Activated naive CD4-positive, alpha-beta T cell treated with anti-CD3 and anti-CD28 coated beads, Interleukin-2, amount 50 U/mL, for 24 hours (primary cell): ENCODE measurements at regions not wholly inside any gene's neighbourhood (a gene's known extent, or its start where the extent isn't known, plus 50 kb on each side); places are given as distances from the start of the nearest gene placed in this dataset.

ENCODE experiments used
- H3K27ac Mint-ChIP-seq: one replicate; pipeline ENCODE4 v1.8.0; 2021; ENCODE audit warnings: mild to moderate bottlenecking, mixed read lengths
- H3K27me3 Mint-ChIP-seq: one replicate; pipeline ENCODE4 v1.8.0; 2021; ENCODE audit warnings: mixed read lengths
- H3K36me3 Mint-ChIP-seq: one replicate; pipeline ENCODE4 v1.8.0; 2021; ENCODE audit warnings: mixed read lengths
- H3K4me1 Mint-ChIP-seq: one replicate; pipeline ENCODE4 v1.8.0; 2021; ENCODE audit warnings: mixed read lengths
- H3K4me3 Mint-ChIP-seq: one replicate; pipeline ENCODE4 v1.8.0; 2021; ENCODE audit warnings: mild to moderate bottlenecking, mixed read lengths
- H3K9me3 Mint-ChIP-seq: one replicate; pipeline ENCODE4 v1.8.0; 2021; ENCODE audit warnings: mixed read lengths

DNA sequence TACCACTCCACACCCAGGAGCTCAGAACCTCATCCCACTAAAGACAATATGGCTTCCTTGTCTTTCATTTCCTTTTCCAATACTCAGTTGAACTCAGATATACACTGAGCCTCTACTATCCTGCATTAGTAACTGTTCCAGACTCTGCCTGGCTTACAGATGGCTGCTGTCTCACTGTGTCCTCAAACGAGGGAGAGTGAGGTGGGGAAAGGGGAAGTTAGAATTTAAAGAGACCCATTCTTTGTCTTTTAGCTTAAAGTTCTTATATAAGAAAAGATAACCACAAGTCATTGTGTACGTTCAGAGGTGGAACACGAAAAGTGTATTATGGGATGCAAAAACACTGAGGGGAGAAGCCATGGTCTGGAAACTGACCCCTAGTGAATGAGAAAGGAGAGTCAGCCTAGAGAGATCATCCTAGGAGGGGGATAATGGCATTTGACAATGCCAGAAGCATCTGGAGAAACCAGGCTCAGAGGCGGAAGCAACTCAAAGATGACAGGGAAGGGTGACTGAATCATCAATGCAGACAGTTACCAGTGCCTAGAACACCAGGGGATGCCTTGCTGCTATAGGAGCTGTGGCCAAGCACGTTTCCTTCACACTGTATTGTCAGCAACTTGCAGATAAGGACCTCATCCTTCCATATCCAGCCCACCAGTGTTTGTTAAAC lies 170.7 kb downstream of the CYRIA start:
- H3K27me3 Mint-ChIP-seq = peaks cover 4% of the 10 kb centered on the region
- no peak overlapping the region for H3K4me3 Mint-ChIP-seq
- no peaks in the 10 kb centered on the region for H3K36me3 Mint-ChIP-seq
- H3K27ac Mint-ChIP-seq = no peak overlapping the region
- no peaks in the 10 kb centered on the region for H3K4me1 Mint-ChIP-seq
- H3K9me3 Mint-ChIP-seq = no peaks in the 10 kb centered on the region

DNA sequence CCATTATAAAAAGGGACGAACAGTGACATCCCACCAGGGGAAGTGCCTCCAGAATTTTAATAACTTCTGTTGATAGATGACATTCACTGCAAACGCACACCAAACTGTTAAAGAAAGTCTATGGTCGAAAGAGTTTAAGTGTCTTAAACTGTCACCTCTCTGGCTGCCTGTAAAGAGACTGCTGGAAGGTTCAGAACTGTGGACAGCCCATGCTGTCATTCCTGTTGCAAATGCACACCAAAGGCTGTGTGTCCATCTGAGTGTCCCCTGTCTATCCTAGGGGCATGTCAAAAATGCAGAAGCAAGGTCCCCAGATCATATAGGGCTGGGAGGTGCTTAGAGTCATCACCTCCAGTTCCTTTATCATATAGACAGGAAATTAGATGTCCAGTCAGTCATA lies 171.8 kb downstream of the CYRIA start:
- Mint-ChIP-seq H3K27ac (no peak overlapping the region), H3K36me3 (no peaks in the 10 kb centered on the region), H3K9me3 (no peaks in the 10 kb centered on the region), H3K4me3 (no peak overlapping the region), H3K27me3 (peaks cover 4% of the 10 kb centered on the region), H3K4me1 (no peaks in the 10 kb centered on the region)

DNA sequence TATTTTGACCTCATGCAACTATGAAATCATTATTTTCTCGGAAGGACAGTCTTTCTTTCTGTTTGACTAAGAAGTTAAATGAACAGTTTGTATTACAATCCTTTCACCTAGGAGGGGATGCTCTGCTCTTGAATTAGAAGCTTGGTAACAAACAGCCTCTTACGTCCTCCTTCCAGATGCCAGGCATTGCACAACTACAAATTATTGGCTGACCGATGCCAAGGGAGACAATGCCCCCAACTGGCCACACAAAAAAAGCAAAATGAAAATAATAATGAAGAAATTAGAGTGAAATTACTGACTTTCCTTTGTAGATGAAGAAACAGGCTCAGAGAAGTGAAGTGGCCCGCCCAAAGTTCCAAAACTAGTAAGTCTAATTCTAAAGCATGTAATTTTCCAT lies 177.9 kb downstream of the CYRIA start:
- Mint-ChIP-seq H3K36me3 (no peaks in the 10 kb centered on the region), H3K9me3 (no peaks in the 10 kb centered on the region), H3K4me3 (no peak overlapping the region), H3K27me3 (peaks cover 3% of the 10 kb centered on the region), H3K4me1 (no peaks in the 10 kb centered on the region), H3K27ac (no peak overlapping the region)

DNA sequence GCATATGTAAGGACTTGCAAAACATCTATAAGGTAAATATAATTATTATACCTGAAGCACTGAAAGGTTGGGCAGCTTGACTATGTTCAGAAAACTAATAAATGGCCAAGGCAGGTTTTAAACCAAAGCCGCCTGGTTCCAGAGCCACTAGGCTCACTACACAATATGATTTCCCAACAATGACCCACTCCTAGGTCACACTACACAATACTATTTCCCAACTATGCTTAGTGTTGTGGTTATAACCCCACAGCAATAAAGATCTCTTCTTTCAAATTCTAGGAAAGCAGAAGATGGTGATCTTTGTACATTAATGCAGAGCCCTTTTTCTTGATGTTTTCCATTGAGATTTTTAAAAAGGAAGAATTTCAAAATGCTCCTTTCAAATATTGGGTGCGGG lies 180.4 kb downstream of the CYRIA start:
- Mint-ChIP-seq H3K9me3 (no peaks in the 10 kb centered on the region), H3K27me3 (peaks cover 5% of the 10 kb centered on the region)

DNA sequence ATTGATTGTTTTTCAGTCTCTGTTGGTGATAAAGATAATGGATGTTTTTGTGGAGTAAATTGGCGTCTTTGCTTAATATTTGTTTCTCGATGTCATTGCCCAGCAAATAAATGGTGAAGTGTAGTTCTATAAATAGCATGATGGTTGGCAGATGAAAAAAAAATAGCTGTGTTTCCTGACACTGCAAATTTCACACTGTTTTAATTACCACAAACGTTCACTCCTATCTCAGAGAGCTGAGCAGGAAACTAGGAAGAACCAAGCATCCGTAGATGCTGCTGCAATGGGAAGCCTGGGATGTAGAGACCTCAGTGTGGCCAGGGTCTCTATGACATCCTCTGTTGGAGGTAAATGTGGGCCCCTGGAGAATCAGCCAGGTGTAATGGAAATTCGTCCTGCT lies 183.2 kb downstream of the CYRIA start:
- Mint-ChIP-seq H3K4me1 (no peaks in the 10 kb centered on the region), H3K27ac (no peak overlapping the region), H3K4me3 (no peak overlapping the region), H3K36me3 (no peaks in the 10 kb centered on the region), H3K27me3 (peaks cover 5% of the 10 kb centered on the region), H3K9me3 (no peaks in the 10 kb centered on the region)

More for the DNA sequence above, 180.4 kb downstream of the CYRIA start:
- Mint-ChIP-seq H3K36me3 (no peaks in the 10 kb centered on the region), H3K27ac (no peak overlapping the region), H3K4me3 (no peak overlapping the region), H3K4me1 (no peaks in the 10 kb centered on the region)

DNA sequence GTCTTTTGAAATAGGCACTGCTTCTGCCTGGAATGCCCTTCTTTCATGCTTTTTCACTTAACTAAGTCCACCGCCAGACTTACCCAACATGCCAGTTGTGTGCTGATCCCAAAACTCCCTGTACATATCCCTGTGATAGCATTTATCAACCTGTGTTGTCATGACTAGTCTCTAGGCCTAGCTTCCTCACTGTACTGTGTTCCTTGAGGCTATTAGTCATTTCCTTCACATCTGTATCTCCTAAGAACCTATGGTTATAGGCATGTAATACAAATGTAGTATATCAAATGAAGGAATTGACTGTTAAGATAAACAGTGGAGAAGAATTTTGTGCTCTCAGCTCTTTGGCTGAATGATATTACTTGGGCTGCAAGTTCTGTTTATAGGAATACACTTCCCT lies 184.3 kb downstream of the CYRIA start:
- Mint-ChIP-seq H3K4me1 (no peaks in the 10 kb centered on the region), H3K4me3 (no peak overlapping the region), H3K36me3 (no peaks in the 10 kb centered on the region), H3K27me3 (peaks cover 5% of the 10 kb centered on the region), H3K9me3 (no peaks in the 10 kb centered on the region), H3K27ac (no peak overlapping the region)

DNA sequence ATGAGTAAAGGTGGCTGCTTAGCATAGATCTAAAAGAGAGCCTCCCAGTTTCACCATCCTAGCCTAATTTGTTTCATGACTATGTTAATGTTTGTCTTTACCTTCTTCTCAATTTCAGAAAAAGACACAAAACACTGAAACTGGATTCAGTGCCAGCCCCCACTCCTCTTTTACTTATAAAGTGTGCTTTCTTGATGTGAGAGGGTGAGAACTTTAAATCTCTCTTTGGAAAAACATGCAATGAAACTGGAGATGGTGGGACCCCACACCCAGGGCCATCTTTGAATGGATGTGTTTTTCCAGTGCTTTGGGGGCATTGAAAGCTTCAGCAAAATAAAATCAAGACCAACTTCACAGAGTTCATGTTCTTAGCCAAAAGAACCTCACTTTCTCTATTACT lies 185.9 kb downstream of the CYRIA start:
- H3K4me3 Mint-ChIP-seq = no peak overlapping the region
- no peaks in the 10 kb centered on the region for H3K36me3 Mint-ChIP-seq
- H3K4me1 Mint-ChIP-seq = no peaks in the 10 kb centered on the region
- no peak overlapping the region for H3K27ac Mint-ChIP-seq
- no peaks in the 10 kb centered on the region for H3K9me3 Mint-ChIP-seq
- H3K27me3 Mint-ChIP-seq = peaks cover 5% of the 10 kb centered on the region

DNA sequence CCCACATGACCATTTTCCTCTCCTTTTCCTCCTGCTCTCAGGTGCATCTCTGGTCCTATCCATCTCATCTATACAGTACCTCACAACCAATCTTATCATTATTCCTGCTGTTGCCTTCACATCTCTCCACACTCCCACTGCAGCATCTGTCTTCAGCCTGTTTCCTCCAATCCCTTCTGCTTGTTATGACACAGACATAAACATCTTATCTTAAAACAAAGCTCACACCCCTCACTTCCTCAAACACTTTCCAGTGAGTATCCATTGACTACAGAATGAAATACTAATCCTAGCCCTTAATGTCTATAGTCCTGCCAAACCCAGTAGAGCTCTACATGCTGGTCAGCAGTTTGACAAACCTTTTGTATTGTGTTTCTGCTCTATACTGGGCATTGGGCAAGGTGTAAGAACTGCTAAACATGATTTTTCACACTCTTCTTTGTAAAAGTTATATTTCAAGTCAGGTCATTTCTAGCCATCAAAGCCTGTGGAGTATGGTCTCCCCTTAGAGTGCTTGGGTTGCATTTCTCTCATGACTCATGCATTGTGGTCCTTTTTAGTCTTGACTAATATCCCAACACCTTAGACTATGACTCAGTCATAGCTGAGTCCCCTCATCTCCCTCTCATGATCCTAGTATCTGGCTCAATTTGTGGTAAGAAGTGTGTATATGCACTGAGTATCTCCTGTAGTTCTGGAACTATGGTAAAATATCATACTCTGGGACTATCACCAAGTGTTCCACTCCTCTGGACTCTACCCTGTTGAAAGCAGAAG lies 187.0 kb downstream of the CYRIA start:
- Mint-ChIP-seq H3K27me3 (peaks cover 3% of the 10 kb centered on the region), H3K4me1 (no peaks in the 10 kb centered on the region), H3K9me3 (no peaks in the 10 kb centered on the region), H3K27ac (no peak overlapping the region), H3K4me3 (no peak overlapping the region), H3K36me3 (no peaks in the 10 kb centered on the region)

DNA sequence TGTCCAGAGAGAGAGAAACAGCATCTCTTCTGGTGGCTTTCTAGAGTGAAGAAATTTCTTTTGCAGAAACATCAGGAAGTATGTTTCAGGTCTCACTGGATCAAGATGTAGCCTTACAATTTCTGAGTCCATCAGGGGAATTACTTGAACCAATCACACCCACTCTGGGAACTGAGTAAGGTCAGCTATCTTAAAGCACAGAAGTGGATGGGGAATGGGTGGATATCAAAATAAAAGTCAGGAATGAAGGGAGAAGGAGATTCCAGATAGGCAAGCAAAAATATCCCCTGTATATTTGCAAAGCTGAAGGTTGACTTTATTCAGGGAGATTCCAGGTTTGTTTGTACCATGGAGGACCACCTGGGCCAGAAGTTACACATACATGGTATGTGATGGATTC lies 188.0 kb downstream of the CYRIA start:
- no peak overlapping the region for H3K27ac Mint-ChIP-seq
- no peak overlapping the region for H3K4me3 Mint-ChIP-seq
- no peaks in the 10 kb centered on the region for H3K4me1 Mint-ChIP-seq
- H3K27me3 Mint-ChIP-seq = peaks cover 3% of the 10 kb centered on the region
- H3K36me3 Mint-ChIP-seq = no peaks in the 10 kb centered on the region
- H3K9me3 Mint-ChIP-seq = no peaks in the 10 kb centered on the region

DNA sequence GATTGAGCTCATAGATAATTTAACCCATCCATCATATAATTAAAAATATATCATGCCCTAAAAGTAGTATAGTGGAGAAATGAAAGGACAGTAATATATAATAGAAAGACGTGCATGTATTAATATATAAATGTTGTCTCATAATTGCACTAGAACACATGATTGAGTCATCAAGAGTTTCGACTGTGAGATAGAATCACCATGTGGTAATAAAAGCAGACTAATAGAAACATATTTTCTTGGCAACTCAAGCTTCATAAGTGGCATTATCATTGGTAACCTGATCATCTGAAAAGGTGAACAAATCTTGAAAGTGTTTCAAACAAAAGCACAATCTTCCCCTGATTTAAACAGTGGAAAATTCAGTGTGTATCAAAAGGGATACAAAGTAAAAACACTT lies 188.8 kb downstream of the CYRIA start:
- Mint-ChIP-seq H3K36me3 (no peaks in the 10 kb centered on the region), H3K4me3 (no peak overlapping the region), H3K27me3 (peaks cover 3% of the 10 kb centered on the region), H3K4me1 (no peaks in the 10 kb centered on the region), H3K9me3 (no peaks in the 10 kb centered on the region), H3K27ac (no peak overlapping the region)

DNA sequence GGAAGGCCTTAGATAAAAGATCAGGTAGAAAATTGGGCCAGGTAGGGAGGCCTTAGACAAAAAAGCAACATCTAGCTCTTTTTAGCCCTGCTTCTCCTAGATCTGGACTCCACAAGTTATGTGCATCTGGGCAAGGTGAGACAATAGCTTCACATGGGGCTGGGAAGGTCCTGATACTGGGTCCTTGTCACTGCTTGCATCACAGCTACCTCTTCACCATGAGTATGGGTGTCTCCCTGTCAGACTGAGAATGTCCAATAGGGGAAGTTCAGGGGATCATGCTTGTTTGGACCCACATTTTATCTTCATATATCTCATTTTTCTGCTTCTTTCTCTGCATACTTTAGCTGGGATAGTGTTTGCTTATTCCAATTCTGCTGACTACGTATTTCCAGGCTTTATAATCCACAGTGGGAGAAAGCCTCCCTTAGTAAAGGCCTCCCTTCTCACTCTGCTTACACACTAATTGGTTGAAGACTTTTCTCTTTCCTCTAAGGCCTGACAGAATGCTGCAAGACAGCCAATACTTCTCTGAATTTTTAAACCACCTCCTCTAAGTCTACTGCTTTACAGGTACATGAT lies 189.6 kb downstream of the CYRIA start:
- no peaks in the 10 kb centered on the region for H3K4me1 Mint-ChIP-seq
- H3K27ac Mint-ChIP-seq = no peak overlapping the region
- H3K36me3 Mint-ChIP-seq = no peaks in the 10 kb centered on the region
- no peaks in the 10 kb centered on the region for H3K9me3 Mint-ChIP-seq
- H3K27me3 Mint-ChIP-seq = peaks cover 3% of the 10 kb centered on the region
- H3K4me3 Mint-ChIP-seq = no peak overlapping the region

DNA sequence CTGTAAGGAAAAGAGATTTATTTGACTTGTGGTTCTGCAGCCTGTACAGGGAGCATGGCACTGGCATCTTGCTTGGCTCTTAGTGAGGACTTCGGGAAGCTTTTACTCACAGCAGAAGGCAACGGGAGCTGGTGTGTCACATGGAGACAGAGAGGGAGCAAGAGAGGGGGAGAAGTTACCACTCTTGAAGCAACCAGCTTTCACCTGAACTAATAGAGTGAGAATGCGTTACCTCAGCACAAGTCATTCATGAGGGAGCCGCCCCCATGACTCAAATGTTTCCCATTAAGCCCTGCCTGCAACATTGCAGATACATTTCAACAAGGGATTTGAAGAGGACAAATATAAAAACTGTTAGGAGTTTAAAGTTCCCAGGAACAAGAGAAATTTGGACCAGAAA lies 190.0 kb downstream of the CYRIA start:
- H3K4me1 Mint-ChIP-seq = no peaks in the 10 kb centered on the region
- H3K27me3 Mint-ChIP-seq = no peaks in the 10 kb centered on the region
- H3K27ac Mint-ChIP-seq = no peak overlapping the region
- no peaks in the 10 kb centered on the region for H3K36me3 Mint-ChIP-seq
- H3K9me3 Mint-ChIP-seq = no peaks in the 10 kb centered on the region
- no peak overlapping the region for H3K4me3 Mint-ChIP-seq

DNA sequence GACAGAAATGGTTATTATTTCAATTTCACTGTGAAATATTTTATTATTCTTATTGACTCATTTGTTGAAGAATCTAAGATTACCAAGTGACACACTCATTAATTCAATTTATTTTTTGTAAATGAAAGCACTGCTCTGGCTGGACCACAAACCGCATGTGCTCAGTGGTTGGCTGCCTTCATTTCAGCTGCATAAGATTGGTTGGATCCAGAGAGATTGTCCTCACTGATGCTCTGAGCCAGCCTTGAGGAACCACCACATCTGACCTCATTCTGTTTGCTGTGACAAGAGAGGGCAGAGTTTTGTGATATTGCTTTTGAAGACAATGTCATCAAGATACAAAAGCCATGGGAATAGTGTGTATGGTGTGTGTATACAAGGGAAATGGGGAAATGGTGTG lies 192.1 kb downstream of the CYRIA start:
- Mint-ChIP-seq H3K4me1 (no peaks in the 10 kb centered on the region), H3K36me3 (no peaks in the 10 kb centered on the region), H3K9me3 (no peaks in the 10 kb centered on the region)

DNA sequence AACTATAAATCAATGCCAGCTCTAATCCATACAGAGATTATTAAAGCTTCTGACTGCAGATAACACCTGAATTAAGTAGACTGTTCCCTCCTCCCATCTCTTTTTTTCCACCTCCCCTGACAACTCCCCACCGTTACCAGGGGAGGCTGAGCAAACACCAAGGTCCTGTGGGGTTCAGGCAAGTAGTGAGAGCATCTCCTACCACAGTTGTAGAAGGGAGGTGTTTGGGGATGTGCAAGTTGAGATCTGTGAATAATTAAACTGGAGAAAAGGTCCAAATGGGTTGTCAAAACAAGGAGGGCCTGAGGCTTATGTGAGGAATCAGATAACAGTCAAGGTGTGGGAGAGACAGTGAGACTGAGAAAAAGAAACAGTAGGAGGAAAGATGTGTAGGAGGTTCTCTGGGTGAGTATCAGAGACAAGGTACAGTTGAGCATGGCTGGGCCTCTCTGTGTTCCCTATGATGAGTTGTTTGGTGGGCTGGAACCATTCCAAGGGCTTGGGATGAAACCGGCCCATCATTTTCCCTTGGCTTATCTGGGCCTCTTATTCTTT lies 194.6 kb downstream of the CYRIA start:
- no peak overlapping the region for H3K4me3 Mint-ChIP-seq
- no peaks in the 10 kb centered on the region for H3K27me3 Mint-ChIP-seq
- no peaks in the 10 kb centered on the region for H3K9me3 Mint-ChIP-seq
- H3K27ac Mint-ChIP-seq = no peak overlapping the region
- H3K4me1 Mint-ChIP-seq = no peaks in the 10 kb centered on the region
- no peaks in the 10 kb centered on the region for H3K36me3 Mint-ChIP-seq

More for the DNA sequence above, 192.1 kb downstream of the CYRIA start:
- H3K27ac Mint-ChIP-seq = no peak overlapping the region
- no peak overlapping the region for H3K4me3 Mint-ChIP-seq
- H3K27me3 Mint-ChIP-seq = no peaks in the 10 kb centered on the region

DNA sequence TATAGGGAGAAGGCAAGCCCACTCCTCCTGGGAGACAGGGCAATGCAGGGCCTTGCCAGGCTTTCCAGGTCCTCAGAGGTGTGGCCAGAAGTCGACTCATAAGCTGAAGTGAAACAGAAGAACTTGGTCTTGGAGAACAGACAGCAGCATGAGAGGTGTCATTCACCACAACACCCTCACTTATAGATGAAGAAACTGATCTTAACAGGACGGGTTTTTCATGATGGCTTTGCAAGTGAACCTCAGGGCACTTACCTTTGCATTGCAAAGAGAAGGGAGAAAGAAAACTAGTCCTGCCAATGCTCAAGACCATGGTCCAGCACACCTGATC lies 198.8 kb downstream of the CYRIA start:
- Mint-ChIP-seq H3K9me3 (no peaks in the 10 kb centered on the region), H3K27ac (no peak overlapping the region), H3K36me3 (no peaks in the 10 kb centered on the region), H3K27me3 (peaks cover 8% of the 10 kb centered on the region), H3K4me1 (no peaks in the 10 kb centered on the region), H3K4me3 (no peak overlapping the region)

DNA sequence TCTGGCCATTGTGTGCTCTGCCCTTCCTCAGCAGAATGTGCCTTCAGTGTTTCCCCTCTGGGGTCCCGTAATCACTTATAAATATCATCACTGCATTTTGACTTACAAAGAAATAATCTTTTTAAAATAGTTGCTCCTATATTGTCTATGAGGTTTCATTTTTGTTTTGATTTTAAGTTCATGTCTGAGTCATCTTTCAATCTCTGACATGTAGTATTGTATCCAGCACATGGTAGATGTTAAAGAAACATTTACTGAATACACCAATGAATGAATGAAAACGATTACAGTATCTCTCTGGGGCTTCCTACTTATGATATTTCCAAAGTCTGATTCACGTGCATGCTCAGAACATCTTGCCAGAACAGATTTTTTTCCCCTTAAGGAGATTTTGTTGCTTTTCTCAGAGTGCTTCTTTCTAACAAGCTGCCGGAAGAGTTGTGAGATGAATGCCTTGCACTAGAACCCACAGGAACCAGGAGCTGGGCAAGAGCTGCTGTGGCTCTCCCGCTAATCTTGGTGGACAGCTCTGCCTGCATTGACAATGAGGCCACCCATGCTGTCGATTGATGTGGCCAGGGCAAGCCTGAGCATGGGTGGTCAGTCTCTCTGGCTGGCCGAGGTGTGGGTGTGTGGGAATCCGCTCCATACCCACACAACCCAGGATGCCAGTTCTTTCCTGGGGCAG lies 199.4 kb downstream of the CYRIA start:
- H3K27me3 Mint-ChIP-seq = peaks cover 10% of the 10 kb centered on the region
- H3K27ac Mint-ChIP-seq = no peak overlapping the region
- no peaks in the 10 kb centered on the region for H3K36me3 Mint-ChIP-seq
- no peak overlapping the region for H3K4me3 Mint-ChIP-seq
- H3K9me3 Mint-ChIP-seq = no peaks in the 10 kb centered on the region
- H3K4me1 Mint-ChIP-seq = no peaks in the 10 kb centered on the region
